D341Med (cell line): ENCODE measurements at regions not wholly inside any gene's neighbourhood (a gene's known extent, or its start where the extent isn't known, plus 50 kb on each side); places are given as distances from the start of the nearest gene placed in this dataset.

Source experiments
- DNase-seq: peaks from one replicate; pipeline ENCODE4 v3.0.0; 2012; ENCODE audit warnings: low spot score

- DNase-seq, result no peak
Measured at GRCh38 chr3:147854542-147854941, 445.4 kb downstream of the ZIC1 start.

- DNase-seq, result no peak
Measured at GRCh38 chr3:147864754-147865354, 455.7 kb downstream of the ZIC1 start.

- no peak for DNase-seq
Measured at GRCh38 chr3:147866561-147866960, 457.4 kb downstream of the ZIC1 start.

- no peak for DNase-seq
Measured at GRCh38 chr3:147872568-147872967, 463.4 kb downstream of the ZIC1 start.

- no peak for DNase-seq
Measured at GRCh38 chr3:147875498-147875897, 466.3 kb downstream of the ZIC1 start.

- no peak for DNase-seq
Measured at GRCh38 chr3:147881933-147882332, 472.8 kb downstream of the ZIC1 start.

- DNase-seq, result no peak
Measured at GRCh38 chr3:147886879-147887278, 477.7 kb downstream of the ZIC1 start.

GRCh38 chr3:147887797-147888196 is 478.6 kb downstream of the ZIC1 start:
- DNase-seq, result no peak

GRCh38 chr3:147890114-147890513 is 480.9 kb downstream of the ZIC1 start:
- no peak for DNase-seq

- no peak for DNase-seq
Measured at GRCh38 chr3:147895509-147895908, 486.3 kb downstream of the ZIC1 start.

GRCh38 chr3:147900851-147901250 is 491.7 kb downstream of the ZIC1 start:
- DNase-seq, result no peak

- DNase-seq, result no peak
Measured at GRCh38 chr3:147903026-147903425, 493.9 kb downstream of the ZIC1 start.

GRCh38 chr3:147904421-147904820 is 495.3 kb downstream of the ZIC1 start:
- DNase-seq, result no peak

GRCh38 chr3:147906285-147906684 is 497.1 kb downstream of the ZIC1 start:
- DNase-seq, result no peak

- no peak for DNase-seq
Measured at GRCh38 chr3:147914532-147914931, 505.4 kb downstream of the ZIC1 start.

- no peak for DNase-seq
Measured at GRCh38 chr3:147915057-147915456, 505.9 kb downstream of the ZIC1 start.

GRCh38 chr3:147919496-147919895 is 510.3 kb downstream of the ZIC1 start:
- DNase-seq, result no peak

- DNase-seq, result no peak
Measured at GRCh38 chr3:147921051-147921450, 511.9 kb downstream of the ZIC1 start.

GRCh38 chr3:147924755-147925154 is 515.6 kb downstream of the ZIC1 start:
- DNase-seq, result no peak

GRCh38 chr3:147925272-147925671 is 516.1 kb downstream of the ZIC1 start:
- DNase-seq, result no peak

- DNase-seq, result no peak
Measured at GRCh38 chr3:147930232-147930807, 521.2 kb downstream of the ZIC1 start.

- DNase-seq, result no peak
Measured at GRCh38 chr3:147934451-147935180, 525.5 kb downstream of the ZIC1 start.

- DNase-seq, result no peak
Measured at GRCh38 chr3:147937341-147937740, 528.2 kb downstream of the ZIC1 start.

GRCh38 chr3:147937891-147938290 is 528.7 kb downstream of the ZIC1 start:
- DNase-seq, result no peak
